Kidney (tissue), 13 donors: ENCODE measurements at regions not wholly inside any gene's neighbourhood (a gene's known extent, or its start where the extent isn't known, plus 50 kb on each side); places are given as distances from the start of the nearest gene placed in this dataset.

Experiments used
- DNase-seq, 5 donors: peaks; one replicate each; pipeline ENCODE4 v3.0.0-alpha.2; 2013 to 2020
- FAIRE-seq: peaks from 2 replicates; lab custom pipeline; 2012; peaks lifted over from hg19 to GRCh38; lab: Jason Lieb, UNC
- H3K27ac ChIP-seq, 2 donors: one replicate each; pipeline ENCODE4 v1.7.0; 2013; ENCODE audit warnings: low read depth in 2 of 2, low read length in 2 of 2, inconsistent platforms in 1 of 2
- H3K27me3 ChIP-seq: one replicate; pipeline ENCODE4 v1.7.1; 2013; ENCODE audit warnings: low read length, inconsistent platforms; ENCODE audit not compliant: control insufficient read depth, insufficient read depth
- H3K36me3 ChIP-seq, 3 donors: one replicate each; pipeline versions ENCODE4 v1.7.0 to v1.7.1; 2013; ENCODE audit warnings: low read length in 3 of 3, control low read depth in 1 of 3, inconsistent platforms in 1 of 3; ENCODE audit not compliant: insufficient read depth in 3 of 3, control insufficient read depth in 2 of 3
- H3K4me1 ChIP-seq, 3 donors: one replicate each; pipeline versions ENCODE4 v1.7.0 to v1.7.1; 2013; ENCODE audit warnings: low read length in 3 of 3, inconsistent platforms in 1 of 3, low read depth in 1 of 3; ENCODE audit not compliant: control insufficient read depth in 2 of 3, insufficient read depth in 2 of 3
- H3K4me3 ChIP-seq, 3 donors: one replicate each; pipeline versions ENCODE4 v1.7.0 to v1.8.1; 2013; ENCODE audit warnings: low read length in 3 of 3, control low read depth in 1 of 3, inconsistent platforms in 1 of 3
- H3K9ac ChIP-seq, 3 donors: one replicate each; pipeline versions ENCODE4 v1.7.0 to v1.7.1; 2013; ENCODE audit warnings: low read length in 3 of 3, control low read depth in 1 of 3, inconsistent platforms in 1 of 3
- H3K9me3 ChIP-seq, 3 donors: one replicate each; pipeline versions ENCODE4 v1.7.0 to v1.7.1; 2013; ENCODE audit warnings: low read length in 3 of 3, control low read depth in 1 of 3, inconsistent platforms in 1 of 3; ENCODE audit not compliant: control insufficient read depth in 2 of 3, insufficient read depth in 1 of 3
- intact Hi-C: fragments of 100-400 bp; cut with DNase I; formaldehyde crosslinking; loops from one replicate; pipeline ENCODE4 v1.11.1; 2022
- TF ChIP-seq, protein P1 (sequence below): IDR thresholded peaks from 3 replicates; pipeline ENCODE4 v1.5.1; 2012; ENCODE audit warnings: mild to moderate bottlenecking, moderate library complexity, borderline replicate concordance; ENCODE audit not compliant: insufficient read depth; ENCODE audit errors: extremely low read depth
- donor health status: control.
- donor health status: control.
- donor health status: control.
- donor health status: control.
- donor health status: control.
- donor health status: DM: yes; HTN: yes; CAD: no.
- donor health status: Normal renal cell carcinoma (clear cell type).

DNA sequence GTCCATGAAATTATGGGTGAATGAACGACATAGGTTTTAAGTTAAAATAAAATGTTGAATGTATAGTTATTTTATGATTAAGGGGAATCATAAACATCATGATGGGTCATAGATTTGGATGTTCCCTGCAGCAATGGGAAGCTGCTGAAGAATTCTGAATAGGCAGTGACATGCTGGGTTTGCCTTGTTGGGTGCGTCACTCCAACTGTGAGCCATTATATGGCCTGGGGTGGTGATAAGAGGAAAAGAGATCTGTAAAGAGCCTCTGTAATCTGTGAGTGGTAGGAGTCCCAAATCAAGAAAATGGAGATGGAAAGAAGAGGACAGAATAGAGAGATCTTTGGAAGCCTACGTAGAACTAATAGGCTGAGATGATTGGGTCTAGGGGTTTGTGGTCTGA is 58.1 kb upstream of the GPR26 start:
- FAIRE-seq (no peak), DNase-seq (no peak)
- Histone ChIP-seq H3K4me1 (no peaks in the 10 kb centered on the region), H3K4me3 (no peak overlapping the region), H3K27ac (no peak overlapping the region), H3K9ac (no peak overlapping the region), H3K9me3 (no peaks in the 10 kb centered on the region), H3K27me3 (no peaks in the 10 kb centered on the region), H3K36me3 (no peaks in the 10 kb centered on the region)
- intact Hi-C loops = no loop called here
- TF ChIP-seq, protein P1, sequence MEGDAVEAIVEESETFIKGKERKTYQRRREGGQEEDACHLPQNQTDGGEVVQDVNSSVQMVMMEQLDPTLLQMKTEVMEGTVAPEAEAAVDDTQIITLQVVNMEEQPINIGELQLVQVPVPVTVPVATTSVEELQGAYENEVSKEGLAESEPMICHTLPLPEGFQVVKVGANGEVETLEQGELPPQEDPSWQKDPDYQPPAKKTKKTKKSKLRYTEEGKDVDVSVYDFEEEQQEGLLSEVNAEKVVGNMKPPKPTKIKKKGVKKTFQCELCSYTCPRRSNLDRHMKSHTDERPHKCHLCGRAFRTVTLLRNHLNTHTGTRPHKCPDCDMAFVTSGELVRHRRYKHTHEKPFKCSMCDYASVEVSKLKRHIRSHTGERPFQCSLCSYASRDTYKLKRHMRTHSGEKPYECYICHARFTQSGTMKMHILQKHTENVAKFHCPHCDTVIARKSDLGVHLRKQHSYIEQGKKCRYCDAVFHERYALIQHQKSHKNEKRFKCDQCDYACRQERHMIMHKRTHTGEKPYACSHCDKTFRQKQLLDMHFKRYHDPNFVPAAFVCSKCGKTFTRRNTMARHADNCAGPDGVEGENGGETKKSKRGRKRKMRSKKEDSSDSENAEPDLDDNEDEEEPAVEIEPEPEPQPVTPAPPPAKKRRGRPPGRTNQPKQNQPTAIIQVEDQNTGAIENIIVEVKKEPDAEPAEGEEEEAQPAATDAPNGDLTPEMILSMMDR = no peak

DNA sequence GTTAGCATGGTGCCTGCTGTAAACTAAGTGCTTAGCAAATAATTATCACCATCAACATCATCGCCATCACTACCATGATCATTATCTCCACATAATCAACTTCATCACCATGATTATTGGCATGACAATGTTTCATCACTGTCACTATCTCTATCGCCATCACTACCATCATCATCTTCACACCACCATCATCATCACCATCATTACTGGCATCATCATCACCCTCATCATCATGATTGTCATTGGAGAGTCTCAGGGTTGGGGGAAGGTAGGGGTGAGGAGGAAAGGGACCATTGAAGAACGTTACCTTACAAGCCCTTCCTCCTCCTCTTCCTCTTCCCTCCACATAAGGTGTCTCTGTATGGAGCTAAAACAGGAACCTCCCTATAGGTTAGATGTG is 54.9 kb upstream of the GPR26 start:
- H3K27me3 ChIP-seq = no peaks in the 10 kb centered on the region
- H3K4me1 ChIP-seq = no peaks in the 10 kb centered on the region
- no peak for DNase-seq
- intact Hi-C loops = no loop called here
- H3K9me3 ChIP-seq = no peaks in the 10 kb centered on the region
- TF ChIP-seq, protein P1 = no peak
- H3K27ac ChIP-seq = no peak overlapping the region
- no peak overlapping the region for H3K4me3 ChIP-seq
- no peaks in the 10 kb centered on the region for H3K36me3 ChIP-seq
- H3K9ac ChIP-seq = no peak overlapping the region
- FAIRE-seq = no peak

DNA sequence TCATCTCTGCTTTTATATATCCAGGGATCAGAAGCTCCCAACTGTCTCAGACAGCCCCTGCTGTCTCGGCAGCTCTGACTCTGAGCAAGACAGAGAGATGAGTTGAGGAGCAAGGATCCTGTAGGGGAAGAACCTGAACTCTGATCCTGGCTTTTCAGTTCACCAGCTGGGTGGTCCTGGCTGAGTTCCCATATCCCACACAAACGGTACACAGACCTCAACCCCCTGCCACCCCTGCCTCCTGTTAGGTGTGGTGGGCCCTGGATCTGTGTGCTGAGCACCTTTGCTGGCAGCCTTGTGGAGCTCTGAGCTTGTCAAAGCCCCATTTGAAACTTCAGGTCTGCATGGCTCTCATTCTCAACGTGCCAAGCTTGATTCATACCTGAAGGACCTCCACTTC is 54.3 kb upstream of the GPR26 start:
- no peaks in the 10 kb centered on the region for H3K4me1 ChIP-seq
- intact Hi-C loops = no loop called here
- FAIRE-seq = no peak

More for the DNA sequence above, 54.3 kb upstream of the GPR26 start:
- Histone ChIP-seq H3K9me3 (no peaks in the 10 kb centered on the region), H3K36me3 (no peaks in the 10 kb centered on the region), H3K9ac (no peak overlapping the region), H3K4me3 (no peak overlapping the region), H3K27ac (no peak overlapping the region), H3K27me3 (no peaks in the 10 kb centered on the region)
- DNase-seq = peak in 1 of 5 donors; percentile 29
- TF ChIP-seq, protein P1 = no peak
